HCT116 (cell line): ENCODE measurements at regions not wholly inside any gene's neighbourhood (a gene's known extent, or its start where the extent isn't known, plus 50 kb on each side); places are given as distances from the start of the nearest gene placed in this dataset.

Source experiments
- ATAC-seq: fragments of 200-7000 bp; cut with Tn5 transposase; 2 replicates; pipeline ENCODE4 v1.9.1; 2020; ENCODE audit warnings: mild to moderate bottlenecking, moderate library complexity
- BruUV-seq: library from RNA; stranded (reverse); fragments of 400-500 nt; replicated peaks from 2 replicates; lab custom pipeline; 2021; lab: Mats Ljungman, UMichigan
- CTCF ChIA-PET: fragments of 300-600 bp; sonication (Branson Sonifier 250); formaldehyde crosslinking; loops from one replicate; lab custom pipeline; 2021; ENCODE audit warnings: antibody characterized with exemption; lab: Charles Lee
- POLR2A ChIA-PET: fragments of 300-600, 350-600 bp; sonication (Branson Sonifier 250); formaldehyde crosslinking; loops from one replicate; lab custom pipeline; 2021; ENCODE audit warnings: antibody characterized with exemption; lab: Charles Lee
- RAD21 ChIA-PET, 2 experiments: fragments of 300-600 bp; sonication (Branson Sonifier 250); formaldehyde crosslinking; loops; one replicate each; lab custom pipeline; 2023; ENCODE audit warnings: low total read pairs in 2 of 2; ENCODE audit not compliant: uncharacterized antibody in 2 of 2, unreplicated experiment in 2 of 2, low non-redundant PET in 1 of 2; lab: Charles Lee
- DNase-seq: peaks from one replicate; pipeline ENCODE4 v3.0.0-alpha.2; 2010; ENCODE audit warnings: low read depth, low spot score
- H2AFZ ChIP-seq: fragments of 200-600 bp; shearing (Covaris generic), sonication (generic); 2 replicates; pipeline ENCODE4 v1.6.1; 2017; ENCODE audit warnings: low read depth, mixed run types, mixed read lengths, antibody characterized with exemption, low read length; ENCODE audit not compliant: poor library complexity, severe bottlenecking
- H3K27ac ChIP-seq: 2 replicates; pipeline ENCODE4 v1.5.1; 2012; ENCODE audit warnings: low read depth, low read length
- H3K27me3 ChIP-seq: fragments of 200-600 bp; sonication (generic); 2 replicates; pipeline ENCODE4 v1.6.1; 2016; ENCODE audit warnings: mixed run types, low read length, mixed read lengths; ENCODE audit not compliant: insufficient read depth
- H3K36me3 ChIP-seq, 2 experiments: fragments of 200-500 bp in 1 of 2; fragments of 200-600 bp in 1 of 2; sonication (Bioruptor generic) in 1 of 2; sonication (generic) in 1 of 2; 2 replicates each; pipeline versions ENCODE4 v1.5.1 to v1.6.1; 2014 to 2016; ENCODE audit warnings: low read length in 2 of 2, inconsistent platforms in 1 of 2, mixed read lengths in 1 of 2, mixed run types in 1 of 2; ENCODE audit not compliant: insufficient read depth in 2 of 2, control insufficient read depth in 1 of 2
- H3K4me1 ChIP-seq, 2 experiments: fragments of 200-600 bp in 1 of 2; sonication (generic) in 1 of 2; 2 replicates each; pipeline versions ENCODE4 v1.5.1 to v1.6.1; 2012 to 2017; ENCODE audit warnings: low read length in 2 of 2, inconsistent platforms in 1 of 2, mild to moderate bottlenecking in 1 of 2, mixed read lengths in 1 of 2, mixed run types in 1 of 2, moderate library complexity in 1 of 2; ENCODE audit not compliant: insufficient read depth in 2 of 2, control insufficient read depth in 1 of 2
- H3K4me2 ChIP-seq: fragments of 200-600 bp; sonication (generic); 2 replicates; pipeline ENCODE4 v1.6.1; 2017; ENCODE audit warnings: mixed run types, low read length, mixed read lengths
- H3K4me3 ChIP-seq, 2 experiments: fragments of 200-600 bp in 1 of 2; sonication (generic) in 1 of 2; replicated peaks in 1 of 2; 2 replicates each; pipeline ENCODE4 v1.5.1; 2011 to 2016; ENCODE audit warnings: low read length in 2 of 2, control low read depth in 1 of 2, low read depth in 1 of 2, mild to moderate bottlenecking in 1 of 2, mixed read lengths in 1 of 2, mixed run types in 1 of 2
- H3K79me2 ChIP-seq: fragments of 200-600 bp; sonication (generic); 2 replicates; pipeline ENCODE4 v1.6.1; 2017; ENCODE audit warnings: mild to moderate bottlenecking, mixed run types, low read length, moderate library complexity, mixed read lengths; ENCODE audit not compliant: insufficient read depth
- H3K9ac ChIP-seq: fragments of 200-600 bp; sonication (generic); 2 replicates; pipeline ENCODE4 v1.6.1; 2016; ENCODE audit warnings: low read length, mixed read lengths
- H3K9me2 ChIP-seq: fragments of 200-600 bp; sonication (generic), shearing (Covaris generic); 2 replicates; pipeline ENCODE4 v1.6.1; 2017; ENCODE audit warnings: mixed run types, mild to moderate bottlenecking, moderate library complexity; ENCODE audit not compliant: insufficient read depth
- H3K9me3 ChIP-seq, 2 experiments: fragments of 200-500 bp in 1 of 2; fragments of 200-600 bp in 1 of 2; sonication (Bioruptor generic) in 1 of 2; sonication (generic) in 1 of 2; 2 replicates each; pipeline ENCODE4 v1.6.1; 2014 to 2017; ENCODE audit warnings: low read length in 2 of 2, mixed read lengths in 2 of 2, inconsistent platforms in 1 of 2, low read depth in 1 of 2, mild to moderate bottlenecking in 1 of 2, mixed run types in 1 of 2, moderate library complexity in 1 of 2; ENCODE audit not compliant: control insufficient read depth in 1 of 2, insufficient read depth in 1 of 2
- H4K20me1 ChIP-seq: fragments of 200-600 bp; sonication (generic), shearing (Covaris generic); 2 replicates; pipeline ENCODE4 v1.6.1; 2017; ENCODE audit warnings: mixed run types, mild to moderate bottlenecking, moderate library complexity; ENCODE audit not compliant: insufficient read depth
- ATF3 ChIP-seq: IDR thresholded peaks from 2 replicates; pipeline ENCODE4 v1.6.1; 2012
- FOSL1 ChIP-seq: IDR thresholded peaks from 2 replicates; pipeline ENCODE4 v1.6.1; 2012; ENCODE audit warnings: low read depth
- JUND ChIP-seq: IDR thresholded peaks from 2 replicates; pipeline ENCODE4 v1.6.1; 2012
- POLR2A ChIP-seq: IDR thresholded peaks from 2 replicates; pipeline ENCODE4 v1.7.0; 2011; ENCODE audit warnings: borderline replicate concordance; ENCODE audit not compliant: insufficient read depth, insufficient read length; ENCODE audit errors: extremely low read depth
- POLR2AphosphoS5 ChIP-seq: IDR thresholded peaks from 2 replicates; pipeline ENCODE4 v1.6.1; 2011; ENCODE audit warnings: mild to moderate bottlenecking, low read depth, low read length, moderate library complexity
- RAD21 ChIP-seq: IDR thresholded peaks from 2 replicates; pipeline ENCODE4 v1.6.1; 2012; ENCODE audit warnings: low read depth, mild to moderate bottlenecking
- REST ChIP-seq: IDR thresholded peaks from 2 replicates; pipeline ENCODE4 v1.6.1; 2012; ENCODE audit warnings: low read depth
- SP1 ChIP-seq: IDR thresholded peaks from 2 replicates; pipeline ENCODE4 v1.6.1; 2012; ENCODE audit warnings: low read depth
- YY1 ChIP-seq: IDR thresholded peaks from 2 replicates; pipeline ENCODE4 v1.6.1; 2011; ENCODE audit warnings: low read length, low read depth, moderate library complexity, mild to moderate bottlenecking; ENCODE audit not compliant: insufficient replicate concordance; ENCODE audit errors: extremely low read depth
- ZFX ChIP-seq: fragments of 450-650 bp; IDR thresholded peaks from 2 replicates; pipeline ENCODE4 v1.6.1; 2017
- intact Hi-C: fragments of 100-400 bp; cut with micrococcal nuclease; formaldehyde crosslinking; loops from 2 replicates; pipeline ENCODE4 v1.10.0; 2022

- Histone ChIP-seq H3K9ac (no peak overlapping the region), H3K4me2 (no peak overlapping the region), H3K27ac (no peak overlapping the region), H4K20me1 (no peaks in the 10 kb centered on the region), H3K79me2 (no peaks in the 10 kb centered on the region), H3K4me1 (no peaks in the 10 kb centered on the region), H3K9me2 (no peaks in the 10 kb centered on the region), H3K4me3 (no peak overlapping the region), H3K9me3 (no peaks in the 10 kb centered on the region), H2AFZ (no peak overlapping the region), H3K27me3 (peaks cover 6% of the 10 kb centered on the region; the same call in 1 of the 2 replicates), H3K36me3 (no peaks in the 10 kb centered on the region)
- no peak for ATAC-seq
- DNase-seq, result no peak
- ChIA-PET POLR2A (no interaction called here), CTCF (interaction anchor here (1.0 kb wide), 1 partner anchor 151 kb away, joined by 3 read pairs; no protein-coding TSS in a partner anchor), RAD21 (no interaction called here)
- no TSS peak for BruUV-seq
- TF ChIP-seq YY1, result no peak
- no peak for TF ChIP-seq POLR2A
- no peak for TF ChIP-seq JUND
- no peak for TF ChIP-seq RAD21
- no peak for TF ChIP-seq REST
- TF ChIP-seq SP1, result no peak
- TF ChIP-seq ATF3, result no peak
- TF ChIP-seq ZFX, result no peak
- TF ChIP-seq POLR2AphosphoS5, result no peak
- no peak for TF ChIP-seq FOSL1
- intact Hi-C loops, result no loop called here
These were observed 185.9 kb upstream of the G2E3 start for GRCh38 chr14:30373053-30373452.
